CD4-positive, alpha-beta T cell treated with Interleukin-4 for 1 hour (primary cell): ENCODE measurements at regions not wholly inside any gene's neighbourhood (a gene's known extent, or its start where the extent isn't known, plus 50 kb on each side); places are given as distances from the start of the nearest gene placed in this dataset.

Source experiments
- DNase-seq, 2 donors: peaks; one replicate each; pipeline ENCODE4 v3.0.0-alpha.2; 2020 to 2022

DNA sequence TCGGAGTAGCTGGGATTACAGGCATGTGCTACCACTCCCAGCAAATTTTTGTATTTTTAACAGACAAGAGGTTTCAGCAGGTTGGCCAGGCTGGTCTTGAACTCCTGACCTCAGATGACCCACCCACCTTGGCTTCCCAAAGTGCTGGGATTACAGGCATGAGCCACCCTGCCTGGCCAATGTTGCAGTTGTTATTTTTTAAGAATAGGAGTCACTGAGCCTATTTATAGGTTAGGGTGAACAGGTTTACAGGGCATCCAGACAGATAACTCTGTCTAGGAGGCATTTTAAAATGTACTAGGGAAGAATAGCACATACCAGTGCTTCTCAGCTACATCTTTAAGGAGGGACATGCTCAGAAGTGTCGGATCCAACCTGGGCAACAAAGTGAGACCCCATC is 60.1 kb upstream of the BNC2 start:
- DNase-seq: no peak

- no peak for DNase-seq
These were observed 57.9 kb upstream of the BNC2 start for GRCh38 chr9:16928179-16928945.

GRCh38 chr9:16925426-16925825 is 55.0 kb upstream of the BNC2 start:
- DNase-seq: no peak

- DNase-seq: no peak
These were observed 53.9 kb upstream of the BNC2 start for GRCh38 chr9:16924311-16924915.

- no peak for DNase-seq
These were observed 51.4 kb upstream of the BNC2 start for GRCh38 chr9:16921855-16922254.
